GM18951 (cell line): ENCODE measurements at regions not wholly inside any gene's neighbourhood (a gene's known extent, or its start where the extent isn't known, plus 50 kb on each side); places are given as distances from the start of the nearest gene placed in this dataset.

ENCODE experiments used
- POLR2A ChIP-seq: IDR thresholded peaks from 4 replicates; pipeline ENCODE4 v1.6.1; 2011; ENCODE audit warnings: mild to moderate bottlenecking; ENCODE audit not compliant: insufficient read length, insufficient read depth; ENCODE audit errors: extremely low read depth
- in situ Hi-C: fragments of 300-500 bp; cut with MboI; formaldehyde crosslinking; loops from one replicate; pipeline ENCODE4 v1.12.0; 2022; ENCODE audit warnings: low sequenced_read_pairs, mixed read lengths, inconsistent platforms; ENCODE audit not compliant: unreplicated experiment

- in situ Hi-C loops: no loop called here
- TF ChIP-seq POLR2A: no peak
Observed at GRCh38 chr6:43865932-43866645, 96.1 kb downstream of the VEGFA start.

DNA sequence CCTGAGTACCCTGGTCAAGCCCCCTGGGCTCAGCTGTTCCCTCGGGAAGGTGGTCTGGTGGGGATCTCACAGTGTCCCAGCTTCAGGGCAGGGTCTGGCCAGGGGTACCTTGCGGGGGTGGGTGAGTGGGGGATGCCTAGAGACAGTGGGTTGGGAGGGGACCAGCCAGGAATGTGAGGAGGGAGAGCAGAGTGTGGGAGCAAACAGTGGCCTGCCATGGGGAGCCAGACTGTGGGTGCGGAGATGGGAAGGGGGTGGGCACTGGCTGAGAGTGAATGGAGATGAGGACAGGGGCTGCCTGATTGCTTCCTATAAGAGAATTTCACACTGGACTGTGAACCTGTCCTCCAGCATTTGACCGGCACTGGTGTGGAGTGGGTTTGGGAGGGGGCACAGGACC, 95.1 kb downstream of the VEGFA start:
- in situ Hi-C loops: no loop called here
- no peak for TF ChIP-seq POLR2A

DNA sequence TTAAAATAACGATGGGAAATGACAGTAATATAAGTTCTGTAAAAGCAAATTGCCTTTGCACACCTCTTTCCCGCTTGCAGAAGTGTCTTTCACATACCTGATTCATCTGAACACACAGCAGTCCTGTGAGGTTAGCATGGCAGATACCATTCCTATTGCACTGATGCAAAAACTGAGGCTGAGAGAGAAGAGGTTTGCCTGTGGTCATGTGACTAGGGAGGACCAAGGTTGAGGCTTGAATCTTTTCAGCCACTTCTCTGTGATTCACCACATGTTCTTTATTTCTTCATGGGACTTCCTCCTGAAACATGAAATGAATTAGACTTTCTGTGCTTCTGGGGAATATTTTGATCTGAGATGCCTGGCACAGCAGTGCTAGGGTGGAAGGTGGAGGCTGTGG, 92.9 kb downstream of the VEGFA start:
- TF ChIP-seq POLR2A: no peak
- in situ Hi-C loops: no loop called here

DNA sequence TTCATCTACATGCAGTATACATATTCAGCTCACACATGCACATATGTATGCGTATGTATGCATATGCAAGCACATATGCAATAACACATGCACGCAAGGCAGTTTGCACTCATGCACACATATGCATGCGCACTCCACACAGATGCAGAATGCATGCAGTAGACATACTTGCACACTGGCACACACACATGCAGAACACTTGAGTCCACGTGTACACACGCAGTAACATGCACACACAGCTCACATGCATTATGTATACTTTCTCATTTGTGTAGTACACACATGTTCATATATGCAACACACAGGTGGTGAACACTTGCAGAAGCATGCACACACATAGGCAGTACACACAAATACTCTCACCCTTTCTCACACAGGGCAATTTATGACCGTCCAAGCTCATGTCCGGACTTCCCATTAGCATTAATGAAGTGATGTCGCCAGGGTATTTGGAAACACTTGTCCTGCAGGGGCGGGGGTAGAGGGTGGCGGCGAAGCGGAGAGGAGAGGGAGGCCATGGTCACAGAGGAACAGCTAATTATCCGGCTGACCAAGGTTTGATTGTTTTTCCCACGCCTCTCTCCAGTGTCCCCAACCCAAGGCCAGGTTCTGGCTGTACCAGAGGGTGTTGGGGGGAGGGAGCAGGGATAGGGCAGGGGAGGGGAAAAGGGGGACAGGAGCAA, 91.3 kb downstream of the VEGFA start:
- TF ChIP-seq POLR2A: no peak
- in situ Hi-C loops: no loop called here

GRCh38 chr6:43860285-43860684, 90.3 kb downstream of the VEGFA start:
- in situ Hi-C loops: no loop called here
- no peak for TF ChIP-seq POLR2A

DNA sequence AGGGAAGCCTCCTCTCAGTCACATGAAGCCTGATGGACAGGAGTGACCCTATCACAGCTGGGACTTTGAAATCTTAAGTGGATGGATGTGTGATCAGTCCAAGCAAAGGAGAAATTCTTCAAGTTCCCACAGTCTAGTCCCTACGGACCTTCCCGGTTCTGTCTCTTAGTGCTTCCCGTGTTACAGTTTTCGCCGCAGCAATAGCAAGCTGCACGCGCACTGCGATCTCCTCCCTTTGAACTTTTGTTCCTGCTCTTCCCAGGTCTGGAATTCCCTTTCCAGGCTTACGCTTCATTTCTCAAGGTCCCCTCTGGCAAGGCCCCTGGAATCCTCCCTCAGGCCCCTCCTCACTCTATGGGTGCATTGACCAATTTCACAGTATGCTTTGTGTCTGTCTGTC, 89.2 kb downstream of the VEGFA start:
- TF ChIP-seq POLR2A: no peak
- in situ Hi-C loops: no loop called here

DNA sequence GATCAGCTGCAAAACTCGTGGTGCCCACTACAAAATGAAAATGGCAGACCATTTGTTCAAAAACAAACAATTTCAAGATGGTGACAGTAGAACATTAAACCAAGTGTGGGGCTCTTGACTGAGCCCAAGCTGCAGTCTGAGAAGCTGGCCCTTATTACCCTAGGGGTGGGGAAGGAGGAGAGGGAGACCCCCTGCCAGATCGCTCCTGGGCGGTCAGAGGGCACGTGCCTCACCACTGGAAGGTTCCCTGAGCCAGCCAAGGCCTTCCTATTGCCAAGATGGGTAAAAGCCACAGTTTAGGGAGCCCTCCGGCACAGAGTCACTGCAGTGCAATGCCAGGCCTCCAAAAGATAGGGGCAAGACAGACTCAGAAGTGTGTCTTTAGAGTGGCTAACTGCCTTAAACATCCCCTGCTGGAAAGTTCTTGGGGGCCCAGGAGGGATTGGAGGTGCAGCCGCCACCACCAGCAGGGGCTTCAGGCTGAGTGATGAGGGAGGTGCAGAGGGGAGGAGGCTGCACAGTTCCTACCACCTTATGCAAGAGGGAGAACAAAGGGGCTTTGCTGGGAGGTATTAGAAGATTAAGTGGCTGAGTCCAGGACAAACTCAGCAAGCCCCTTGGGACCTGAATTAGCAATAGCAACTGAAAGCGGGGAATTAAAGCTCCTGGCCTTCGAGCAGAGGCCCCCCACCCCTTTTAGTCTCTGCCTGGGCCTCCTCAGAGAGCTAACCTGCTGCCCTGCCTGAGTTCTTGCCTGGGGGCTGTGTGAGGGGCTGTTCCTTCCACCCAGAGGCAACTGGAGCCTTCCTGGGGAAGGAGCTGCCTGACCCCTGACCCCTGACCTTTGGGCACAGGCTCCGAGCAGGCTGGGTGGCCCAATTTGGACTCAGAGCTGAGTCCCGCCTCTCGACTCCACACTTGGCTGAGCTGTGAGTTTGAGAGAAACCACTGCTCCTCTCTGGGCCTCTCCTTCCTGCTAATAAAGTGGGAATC, 88.4 kb downstream of the VEGFA start:
- in situ Hi-C loops: no loop called here

DNA sequence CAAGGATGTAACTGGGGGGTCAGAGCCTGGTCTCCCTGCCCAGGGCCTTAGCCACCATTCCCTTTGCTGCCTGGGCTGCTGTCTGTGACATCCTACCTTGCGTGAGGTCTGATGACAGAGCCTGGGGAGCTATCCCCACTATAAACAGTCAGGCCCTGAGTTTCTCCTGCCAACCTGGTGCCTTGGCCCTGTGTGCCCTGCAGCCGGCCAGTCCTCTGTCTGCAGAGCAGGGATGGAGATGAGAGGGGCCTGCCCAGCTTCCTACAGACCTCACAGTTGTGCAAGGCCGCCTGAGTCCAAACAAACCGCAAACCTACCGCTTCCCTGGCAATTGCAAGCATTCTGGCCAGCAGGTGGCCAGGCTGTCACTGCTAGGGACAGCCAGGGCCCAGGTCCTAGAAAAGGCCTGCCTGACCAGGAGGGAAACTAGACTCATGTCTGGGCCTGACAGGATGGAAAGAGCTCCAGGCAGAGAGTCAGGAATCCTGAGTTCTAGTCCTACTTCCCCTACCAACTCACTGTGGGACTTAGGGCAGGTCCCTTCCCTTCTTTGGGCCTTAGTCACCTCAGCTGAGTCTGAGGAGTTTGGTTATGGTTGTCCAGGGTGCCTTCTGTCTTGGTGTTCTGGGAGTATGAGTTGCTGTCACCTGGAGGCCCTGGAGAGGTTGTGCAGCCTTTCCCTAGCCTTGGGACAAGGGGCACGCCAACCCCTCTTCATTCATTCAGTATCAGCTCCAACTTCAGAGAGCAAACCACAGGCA, 86.2 kb downstream of the VEGFA start:
- no peak for TF ChIP-seq POLR2A
- in situ Hi-C loops: no loop called here

More for the DNA sequence above, 88.4 kb downstream of the VEGFA start:
- TF ChIP-seq POLR2A: no peak

DNA sequence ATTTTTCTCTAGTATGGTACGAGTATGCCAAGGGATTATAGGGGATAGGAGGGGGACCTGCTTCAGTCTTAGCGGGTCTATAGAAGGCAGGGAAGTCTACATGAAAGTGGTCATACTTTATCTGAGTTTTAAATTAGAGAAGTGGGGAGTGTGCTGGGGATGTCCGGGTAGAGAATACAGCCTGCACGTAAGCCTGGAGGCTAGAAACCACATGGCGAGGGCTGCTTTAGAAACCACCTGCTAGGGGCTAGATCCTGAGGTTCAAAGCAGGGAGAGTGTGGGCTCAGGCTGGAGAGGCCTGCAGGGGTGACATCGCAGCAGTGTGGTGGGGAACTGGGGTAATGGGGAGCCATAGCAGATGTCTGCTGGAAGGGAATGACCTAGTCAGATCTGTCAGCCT, 85.2 kb downstream of the VEGFA start:
- no peak for TF ChIP-seq POLR2A
- in situ Hi-C loops: no loop called here

GRCh38 chr6:43853066-43853650, 83.1 kb downstream of the VEGFA start:
- no peak for TF ChIP-seq POLR2A
- in situ Hi-C loops: no loop called here

DNA sequence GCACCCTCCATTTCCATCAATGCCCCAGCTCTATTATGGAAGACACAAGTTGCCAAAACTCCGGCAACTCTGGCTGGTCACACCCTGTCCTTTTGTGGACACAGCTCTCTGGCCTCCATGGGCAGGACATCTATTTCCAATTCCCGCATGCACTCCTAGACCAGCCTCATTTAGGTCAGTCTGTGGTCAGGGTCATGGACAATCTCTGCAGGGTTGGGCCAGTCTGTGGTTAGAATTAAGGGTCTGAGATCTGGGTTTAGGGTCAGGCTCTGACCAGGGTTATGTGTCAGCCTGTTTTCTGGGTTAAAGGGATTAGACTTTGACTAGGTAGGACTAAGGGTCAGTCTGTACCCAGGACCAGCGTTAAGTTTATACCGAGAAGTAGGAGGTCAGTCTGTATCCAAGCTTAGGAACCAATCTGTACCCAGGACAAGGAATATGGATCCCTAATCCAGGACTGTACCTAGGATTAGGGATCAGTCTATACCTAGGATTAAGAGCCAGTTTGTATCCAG, 82.4 kb downstream of the VEGFA start:
- in situ Hi-C loops: no loop called here
- no peak for TF ChIP-seq POLR2A

DNA sequence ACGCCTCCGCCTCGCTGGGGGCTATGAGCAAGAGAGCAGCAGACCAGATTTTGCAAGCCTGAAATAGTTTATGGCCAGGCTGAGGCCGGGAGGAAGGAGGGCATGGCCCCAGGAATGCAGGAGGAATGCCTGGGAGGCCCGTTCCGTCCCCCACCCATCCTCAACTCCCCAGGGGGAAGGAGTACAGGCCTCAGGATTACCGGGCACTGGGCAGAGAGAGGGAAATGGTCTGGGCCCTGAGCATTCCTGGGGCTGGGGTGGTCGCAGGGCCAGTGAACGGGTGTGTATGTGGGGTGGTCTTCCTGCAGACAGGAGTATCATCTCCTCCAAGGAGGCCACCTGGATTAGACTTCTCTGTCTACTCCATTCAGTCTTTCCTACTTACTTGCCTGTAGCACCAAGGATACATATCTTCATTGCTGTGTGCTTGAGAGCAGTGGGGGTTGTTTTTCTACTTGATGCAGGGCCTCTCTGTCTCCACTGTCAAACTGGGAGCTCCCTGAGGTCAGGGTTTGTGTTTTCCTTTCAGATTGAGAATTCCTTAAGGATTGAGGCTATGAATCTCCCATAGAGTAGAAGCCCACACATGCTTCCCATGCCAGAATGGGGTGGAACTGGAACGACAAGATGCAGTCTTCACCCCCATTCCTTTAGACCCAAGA, 81.3 kb downstream of the VEGFA start:
- in situ Hi-C loops: no loop called here
- TF ChIP-seq POLR2A: no peak
